CD4-positive, CD25-positive, alpha-beta regulatory T cell (primary cell): ENCODE measurements at regions not wholly inside any gene's neighbourhood (a gene's known extent, or its start where the extent isn't known, plus 50 kb on each side); places are given as distances from the start of the nearest gene placed in this dataset.

Source experiments
- ATAC-seq, 2 donors: fragments of 150-1000 bp; cut with Tn5 transposase; one replicate each; pipeline ENCODE4 v1.10.0; 2021; ENCODE audit warnings: low read depth in 2 of 2, moderate number of reproducible peaks in 2 of 2, moderate library complexity in 1 of 2
- DNase-seq, 3 donors: peaks; one replicate each; pipeline versions ENCODE4 v3.0.0 to v3.0.0-alpha.2; 2012 to 2022; ENCODE audit warnings: mixed read lengths in 1 of 3
- H3K27ac ChIP-seq: one replicate; pipeline ENCODE4 v1.7.0; 2013; ENCODE audit warnings: mild to moderate bottlenecking, low read length; ENCODE audit not compliant: insufficient read depth, poor library complexity, severe bottlenecking
- H3K27me3 ChIP-seq: one replicate; pipeline ENCODE4 v1.7.0; 2013; ENCODE audit warnings: low read length; ENCODE audit not compliant: control insufficient read depth, insufficient read depth
- H3K36me3 ChIP-seq: one replicate; pipeline ENCODE4 v1.7.0; 2013; ENCODE audit warnings: mild to moderate bottlenecking, low read length, moderate library complexity; ENCODE audit not compliant: control insufficient read depth, insufficient read depth
- H3K4me1 ChIP-seq: 2 replicates; pipeline ENCODE4 v1.7.0; 2013; ENCODE audit warnings: mild to moderate bottlenecking, low read length; ENCODE audit not compliant: insufficient read depth, control insufficient read depth, poor library complexity, severe bottlenecking
- H3K4me3 ChIP-seq: one replicate; pipeline ENCODE4 v1.7.0; 2013; ENCODE audit warnings: low read depth, mild to moderate bottlenecking, low read length, moderate library complexity
- H3K9me3 ChIP-seq, 2 experiments: 1 replicate in 1 of 2; 2 replicates in 1 of 2; pipeline ENCODE4 v1.7.0; 2013; ENCODE audit warnings: low read length in 2 of 2, mild to moderate bottlenecking in 1 of 2, moderate library complexity in 1 of 2; ENCODE audit not compliant: control insufficient read depth in 2 of 2
- H3K27ac Mint-ChIP-seq, 3 donors: one replicate each; pipeline ENCODE4 v1.8.0; 2020 to 2022; ENCODE audit warnings: mild to moderate bottlenecking in 3 of 3, mixed read lengths in 3 of 3, moderate library complexity in 2 of 3
- H3K27me3 Mint-ChIP-seq: one replicate; pipeline ENCODE4 v1.8.0; 2022; ENCODE audit warnings: mild to moderate bottlenecking, mixed read lengths
- H3K36me3 Mint-ChIP-seq: one replicate; pipeline ENCODE4 v1.8.0; 2020; ENCODE audit warnings: mixed read lengths
- H3K4me1 Mint-ChIP-seq, 4 donors: one replicate each; pipeline ENCODE4 v1.8.0; 2020 to 2022; ENCODE audit warnings: mixed read lengths in 4 of 4, mild to moderate bottlenecking in 1 of 4
- H3K4me3 Mint-ChIP-seq, 4 donors: one replicate each; pipeline ENCODE4 v1.8.0; 2020 to 2022; ENCODE audit warnings: mild to moderate bottlenecking in 4 of 4, mixed read lengths in 4 of 4, moderate library complexity in 3 of 4
- H3K9me3 Mint-ChIP-seq, 7 donors: one replicate each; pipeline ENCODE4 v1.8.0; 2020 to 2022; ENCODE audit warnings: mixed read lengths in 7 of 7, mild to moderate bottlenecking in 3 of 7, moderate library complexity in 2 of 7

DNA sequence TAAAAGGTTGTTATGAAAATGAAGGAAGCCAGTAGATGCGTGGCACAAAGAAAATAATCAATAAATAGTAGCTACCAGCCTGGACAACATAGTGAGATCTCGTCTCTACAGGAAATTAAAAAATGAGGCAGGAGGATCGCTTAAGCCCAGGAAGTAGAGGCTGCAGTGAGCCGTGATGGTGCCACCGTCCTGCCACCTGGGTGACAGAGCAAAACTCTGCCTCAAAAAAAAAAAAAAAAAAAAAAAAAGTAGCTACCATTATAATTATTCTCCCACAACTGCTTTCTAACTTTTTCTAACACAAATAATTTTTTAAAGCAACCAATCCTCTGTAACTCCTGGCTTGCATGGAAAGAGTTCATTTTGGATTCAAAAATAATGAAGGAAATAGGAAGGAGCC, 133.0 kb downstream of the NDUFA12 start:
- Histone ChIP-seq H3K9me3 (no peaks in the 10 kb centered on the region), H3K27me3 (peaks cover 17% of the 10 kb centered on the region), H3K4me1 (peaks cover 5% of the 10 kb centered on the region), H3K27ac (no peak overlapping the region), H3K36me3 (no peaks in the 10 kb centered on the region), H3K4me3 (no peak overlapping the region)
- H3K27me3 Mint-ChIP-seq: peaks cover 55% of the 10 kb centered on the region
- no peaks in the 10 kb centered on the region for H3K9me3 Mint-ChIP-seq
- no peak overlapping the region for H3K27ac Mint-ChIP-seq
- H3K4me3 Mint-ChIP-seq: no peak overlapping the region
- ATAC-seq: no peak
- H3K4me1 Mint-ChIP-seq: peaks cover 0 to 13% (median 9%) of the 10 kb centered on the region in 4 donors
- H3K36me3 Mint-ChIP-seq: no peaks in the 10 kb centered on the region
- no peak for DNase-seq

DNA sequence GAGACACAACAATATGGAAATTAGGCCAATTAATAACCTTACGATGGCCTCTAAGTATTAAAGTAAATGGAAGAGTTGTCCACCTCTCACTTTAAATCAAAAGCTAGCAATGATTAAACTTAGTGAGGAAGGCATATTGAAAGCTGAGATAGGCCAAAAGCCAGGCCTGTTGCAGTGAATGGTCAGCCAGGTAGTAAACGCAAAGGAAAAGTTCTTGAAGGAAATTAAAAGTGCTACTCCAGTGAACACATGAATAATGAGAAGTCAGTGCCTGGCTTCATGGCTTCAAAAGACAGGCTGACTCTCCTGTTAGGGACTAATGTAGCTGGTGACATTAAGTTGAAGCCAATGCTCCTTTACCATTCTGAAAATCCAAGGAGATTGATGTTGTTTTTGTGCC, 135.3 kb downstream of the NDUFA12 start:
- peaks cover 38% of the 10 kb centered on the region for H3K27me3 Mint-ChIP-seq
- no peak overlapping the region for H3K4me3 Mint-ChIP-seq
- no peak for DNase-seq

DNA sequence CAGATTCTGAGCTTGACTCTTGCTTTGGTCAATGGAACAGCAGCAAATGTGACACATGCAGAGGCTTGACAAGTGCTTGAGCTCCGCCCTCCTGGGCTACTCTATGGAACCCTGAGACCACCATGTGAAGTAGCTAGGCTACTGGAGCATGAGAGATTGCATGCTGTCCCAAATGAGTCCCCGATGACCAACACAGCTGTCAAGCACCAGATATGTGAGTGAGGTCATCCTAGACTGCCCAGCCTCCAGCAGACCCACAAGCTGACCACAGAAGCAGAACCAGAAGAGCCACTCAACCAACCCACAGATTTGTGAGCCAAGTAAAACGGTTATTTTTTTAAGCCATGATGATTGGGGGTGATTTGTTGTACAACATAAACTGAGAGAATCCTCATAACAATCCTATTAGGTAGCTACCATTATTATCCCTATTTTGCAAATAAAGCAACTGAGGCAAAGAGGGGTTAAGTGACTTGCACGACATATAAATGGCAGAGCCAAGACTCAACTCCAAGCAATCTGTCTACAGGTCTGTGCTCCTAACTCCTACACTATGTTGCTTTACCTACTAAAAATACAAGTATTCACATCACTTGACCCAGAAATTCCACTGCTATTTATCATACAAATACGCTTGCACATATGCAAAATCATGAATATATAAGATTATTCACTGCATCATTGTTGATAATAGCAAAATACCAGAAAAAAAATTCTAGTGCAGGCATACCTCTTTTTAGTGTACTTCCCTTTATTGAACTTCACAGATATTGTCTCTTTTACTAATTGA, 136.2 kb downstream of the NDUFA12 start:
- no peak overlapping the region for H3K27ac Mint-ChIP-seq
- Histone ChIP-seq H3K4me3 (no peak overlapping the region), H3K9me3 (no peaks in the 10 kb centered on the region), H3K27ac (no peak overlapping the region), H3K4me1 (no peaks in the 10 kb centered on the region), H3K36me3 (no peaks in the 10 kb centered on the region), H3K27me3 (peaks cover 4% of the 10 kb centered on the region)
- H3K36me3 Mint-ChIP-seq: no peaks in the 10 kb centered on the region
- peaks cover 32% of the 10 kb centered on the region for H3K27me3 Mint-ChIP-seq
- H3K4me1 Mint-ChIP-seq: no peaks in the 10 kb centered on the region
- H3K4me3 Mint-ChIP-seq: no peak overlapping the region
- peaks cover 0 to 2% (median 0%) of the 10 kb centered on the region in 7 donors for H3K9me3 Mint-ChIP-seq
- ATAC-seq (no peak), DNase-seq (no peak)

More for the DNA sequence above, 135.3 kb downstream of the NDUFA12 start:
- no peaks in the 10 kb centered on the region for H3K36me3 ChIP-seq
- no peaks in the 10 kb centered on the region for H3K4me1 ChIP-seq
- H3K4me3 ChIP-seq: no peak overlapping the region
- Mint-ChIP-seq H3K36me3 (no peaks in the 10 kb centered on the region), H3K9me3 (no peaks in the 10 kb centered on the region), H3K27ac (no peak overlapping the region), H3K4me1 (peaks cover 0 to 3% (median 1%) of the 10 kb centered on the region in 4 donors)
- H3K27me3 ChIP-seq: peaks cover 6% of the 10 kb centered on the region
- no peaks in the 10 kb centered on the region for H3K9me3 ChIP-seq
- H3K27ac ChIP-seq: no peak overlapping the region
- ATAC-seq: no peak

DNA sequence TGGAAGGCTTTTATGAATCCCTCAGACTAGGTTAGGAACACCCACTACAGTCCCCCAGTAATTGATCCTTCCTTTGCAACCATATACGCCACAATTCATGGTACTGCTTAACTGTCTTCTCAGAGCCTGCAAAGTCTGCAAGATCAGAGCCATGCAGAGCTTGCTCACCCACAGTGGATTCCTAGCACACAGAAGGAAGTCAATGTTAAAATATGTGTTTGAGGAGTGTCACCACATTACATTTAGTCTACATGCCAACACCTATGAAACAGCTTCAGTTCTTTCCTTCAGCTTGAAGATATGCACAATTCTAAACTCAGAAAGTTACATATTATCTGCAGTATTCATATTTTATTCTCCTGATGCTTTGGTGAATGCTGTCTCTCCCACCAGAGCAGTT, 138.5 kb downstream of the NDUFA12 start:
- no peaks in the 10 kb centered on the region for H3K4me1 Mint-ChIP-seq
- Histone ChIP-seq H3K4me1 (no peaks in the 10 kb centered on the region), H3K9me3 (no peaks in the 10 kb centered on the region), H3K4me3 (no peak overlapping the region), H3K36me3 (no peaks in the 10 kb centered on the region), H3K27ac (no peak overlapping the region), H3K27me3 (peaks cover 1% of the 10 kb centered on the region)
- H3K27ac Mint-ChIP-seq: no peak overlapping the region
- H3K4me3 Mint-ChIP-seq: no peak overlapping the region
- peaks cover 0 to 2% (median 0%) of the 10 kb centered on the region in 7 donors for H3K9me3 Mint-ChIP-seq
- DNase-seq: no peak
- ATAC-seq: no peak
- H3K27me3 Mint-ChIP-seq: peaks cover 20% of the 10 kb centered on the region
- no peaks in the 10 kb centered on the region for H3K36me3 Mint-ChIP-seq

DNA sequence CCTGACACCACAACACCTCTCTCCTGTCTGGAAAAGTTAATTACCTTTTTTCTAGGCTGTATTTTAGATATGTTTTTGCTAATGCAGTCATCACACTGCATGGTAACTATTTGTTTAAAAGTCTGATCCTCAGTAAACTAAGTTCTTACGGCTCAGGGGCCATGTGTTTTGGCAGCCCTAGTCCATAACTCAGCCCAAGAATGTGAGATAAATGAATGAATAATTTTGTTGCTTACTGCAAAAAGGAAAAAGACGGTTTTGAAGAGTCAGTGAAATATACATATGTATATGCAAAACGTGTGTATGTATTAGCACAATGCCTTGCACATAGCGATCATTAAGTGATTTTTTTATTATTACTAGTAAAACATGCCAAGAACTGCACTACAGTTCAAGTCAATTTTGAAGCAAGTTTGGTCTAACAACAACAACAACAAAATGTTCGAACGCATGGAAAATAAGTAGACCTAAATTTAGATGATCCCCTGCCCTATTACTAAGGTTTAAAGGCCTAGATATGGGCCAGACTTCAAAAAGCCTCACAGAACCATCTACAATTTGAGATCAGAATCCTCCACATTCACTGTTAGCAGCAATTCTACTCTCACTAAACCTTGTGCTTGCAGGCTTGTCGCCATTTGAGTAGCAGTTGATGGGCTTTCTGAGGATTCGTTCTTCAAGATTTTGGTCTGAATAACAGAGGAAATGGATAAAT, 140.0 kb downstream of the NDUFA12 start:
- Mint-ChIP-seq H3K27ac (no peak overlapping the region), H3K36me3 (no peaks in the 10 kb centered on the region), H3K4me3 (no peak overlapping the region), H3K27me3 (peaks cover 13% of the 10 kb centered on the region), H3K4me1 (no peaks in the 10 kb centered on the region), H3K9me3 (peaks cover 0 to 2% (median 0%) of the 10 kb centered on the region in 7 donors)
- Histone ChIP-seq H3K27me3 (peaks cover 2% of the 10 kb centered on the region), H3K27ac (no peak overlapping the region), H3K36me3 (no peaks in the 10 kb centered on the region), H3K4me3 (no peak overlapping the region), H3K4me1 (no peaks in the 10 kb centered on the region), H3K9me3 (no peaks in the 10 kb centered on the region)
- ATAC-seq (no peak), DNase-seq (no peak)

DNA sequence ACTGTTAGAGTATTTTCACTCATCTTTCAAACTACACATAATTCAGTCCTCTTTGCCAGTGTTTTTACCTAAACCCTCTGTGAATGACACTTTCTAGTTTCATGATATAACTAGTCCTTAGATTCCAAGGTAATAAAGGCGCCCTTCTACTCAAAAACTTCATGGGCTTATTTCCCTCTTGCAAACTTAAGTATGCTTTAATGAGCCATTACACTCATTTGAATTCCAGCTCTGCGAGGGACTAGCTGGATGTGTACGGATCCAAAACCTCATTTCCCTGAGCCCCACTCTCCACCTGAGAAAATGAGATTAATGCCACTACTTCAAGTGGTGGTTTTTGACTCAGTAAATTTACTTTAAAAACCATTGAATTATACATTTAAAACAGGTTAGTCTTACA, 141.1 kb downstream of the NDUFA12 start:
- H3K4me1 Mint-ChIP-seq: no peaks in the 10 kb centered on the region
- DNase-seq (no peak), ATAC-seq (no peak)
- H3K36me3 Mint-ChIP-seq: no peaks in the 10 kb centered on the region
- Histone ChIP-seq H3K4me3 (no peak overlapping the region), H3K4me1 (no peaks in the 10 kb centered on the region), H3K36me3 (no peaks in the 10 kb centered on the region), H3K9me3 (no peaks in the 10 kb centered on the region), H3K27ac (no peak overlapping the region), H3K27me3 (peaks cover 2% of the 10 kb centered on the region)
- H3K9me3 Mint-ChIP-seq: peaks cover 0 to 3% (median 0%) of the 10 kb centered on the region in 7 donors
- H3K27ac Mint-ChIP-seq: no peak overlapping the region
- no peak overlapping the region for H3K4me3 Mint-ChIP-seq
- peaks cover 17% of the 10 kb centered on the region for H3K27me3 Mint-ChIP-seq

DNA sequence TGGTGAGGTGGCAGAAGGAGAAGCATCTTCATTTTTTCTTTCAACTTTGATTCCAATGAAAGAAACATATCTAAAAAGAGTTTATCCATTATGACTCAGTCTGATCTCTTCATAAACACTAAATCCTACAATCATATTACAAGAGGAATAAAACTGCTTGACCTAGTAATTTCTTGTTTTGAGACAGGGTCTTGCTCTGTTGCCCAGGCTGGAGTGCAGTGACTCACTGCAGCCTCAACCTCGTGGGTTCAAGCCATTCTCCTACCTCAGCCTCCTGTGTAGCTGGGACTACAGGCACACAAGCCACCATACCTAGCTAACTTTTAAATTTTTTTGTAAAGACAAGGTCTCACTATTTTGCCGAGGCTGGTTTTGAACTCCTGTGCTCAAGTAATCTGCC, 147.2 kb downstream of the NDUFA12 start:
- no peak overlapping the region for H3K4me3 Mint-ChIP-seq
- peaks cover 17% of the 10 kb centered on the region for H3K27me3 Mint-ChIP-seq
- no peaks in the 10 kb centered on the region for H3K4me1 ChIP-seq

More for the DNA sequence above, 147.2 kb downstream of the NDUFA12 start:
- Mint-ChIP-seq H3K27ac (no peak overlapping the region), H3K9me3 (peaks cover 0 to 2% (median 0%) of the 10 kb centered on the region in 7 donors), H3K4me1 (peaks cover 0 to 2% (median under 1%) of the 10 kb centered on the region in 4 donors), H3K36me3 (no peaks in the 10 kb centered on the region)
- DNase-seq: no peak
- Histone ChIP-seq H3K4me3 (no peak overlapping the region), H3K27ac (no peak overlapping the region), H3K27me3 (peaks cover 2% of the 10 kb centered on the region), H3K36me3 (no peaks in the 10 kb centered on the region), H3K9me3 (no peaks in the 10 kb centered on the region)
- ATAC-seq: no peak
